NCI-H345 (cell line): ENCODE measurements at regions not wholly inside any gene's neighbourhood (a gene's known extent, or its start where the extent isn't known, plus 50 kb on each side); places are given as distances from the start of the nearest gene placed in this dataset.

ENCODE experiments used
- DNase-seq: peaks from one replicate; lab custom pipeline; 2025; lab: John Stamatoyannopoulos, UW

GRCh38 chr4:180054291-180054690 is 2188.9 kb upstream of the TENM3 start:
- DNase-seq: no peak

GRCh38 chr4:180057299-180057721 is 2185.9 kb upstream of the TENM3 start:
- DNase-seq: no peak

GRCh38 chr4:180057891-180058671 is 2185.1 kb upstream of the TENM3 start:
- no peak for DNase-seq

GRCh38 chr4:180058691-180059215 is 2184.4 kb upstream of the TENM3 start:
- no peak for DNase-seq

- no peak for DNase-seq
These were observed 2183.9 kb upstream of the TENM3 start for GRCh38 chr4:180059216-180059881.

- no peak for DNase-seq
These were observed 2182.9 kb upstream of the TENM3 start for GRCh38 chr4:180060159-180060889.

GRCh38 chr4:180081072-180081471 is 2162.1 kb upstream of the TENM3 start:
- DNase-seq: no peak

- DNase-seq: no peak
These were observed 2158.6 kb upstream of the TENM3 start for GRCh38 chr4:180084561-180084960.

- DNase-seq: no peak
These were observed 2156.6 kb upstream of the TENM3 start for GRCh38 chr4:180086480-180087190.

GRCh38 chr4:180098586-180098985 is 2144.6 kb upstream of the TENM3 start:
- no peak for DNase-seq

- no peak for DNase-seq
These were observed 2143.2 kb upstream of the TENM3 start for GRCh38 chr4:180099957-180100356.

- no peak for DNase-seq
These were observed 2142.5 kb upstream of the TENM3 start for GRCh38 chr4:180100433-180101344.

GRCh38 chr4:180101348-180102083 is 2141.7 kb upstream of the TENM3 start:
- DNase-seq: no peak

GRCh38 chr4:180103794-180104193 is 2139.4 kb upstream of the TENM3 start:
- no peak for DNase-seq

GRCh38 chr4:180105362-180105761 is 2137.8 kb upstream of the TENM3 start:
- no peak for DNase-seq

- DNase-seq: no peak
These were observed 2137.1 kb upstream of the TENM3 start for GRCh38 chr4:180106122-180106521.

- no peak for DNase-seq
These were observed 2136.2 kb upstream of the TENM3 start for GRCh38 chr4:180106997-180107396.

GRCh38 chr4:180116840-180117239 is 2126.4 kb upstream of the TENM3 start:
- no peak for DNase-seq

- no peak for DNase-seq
These were observed 2123.1 kb upstream of the TENM3 start for GRCh38 chr4:180120068-180120467.
